HCT116 (cell line): ENCODE measurements at regions not wholly inside any gene's neighbourhood (a gene's known extent, or its start where the extent isn't known, plus 50 kb on each side); places are given as distances from the start of the nearest gene placed in this dataset.

Experiments
- ATAC-seq: fragments of 200-7000 bp; cut with Tn5 transposase; 2 replicates; pipeline ENCODE4 v1.9.1; 2020; ENCODE audit warnings: mild to moderate bottlenecking, moderate library complexity
- BruUV-seq: library from RNA; stranded (reverse); fragments of 400-500 nt; replicated peaks from 2 replicates; lab custom pipeline; 2021; lab: Mats Ljungman, UMichigan
- CTCF ChIA-PET: fragments of 300-600 bp; sonication (Branson Sonifier 250); formaldehyde crosslinking; loops from one replicate; lab custom pipeline; 2021; ENCODE audit warnings: antibody characterized with exemption; lab: Charles Lee
- POLR2A ChIA-PET: fragments of 300-600, 350-600 bp; sonication (Branson Sonifier 250); formaldehyde crosslinking; loops from one replicate; lab custom pipeline; 2021; ENCODE audit warnings: antibody characterized with exemption; lab: Charles Lee
- RAD21 ChIA-PET, 2 experiments: fragments of 300-600 bp; sonication (Branson Sonifier 250); formaldehyde crosslinking; loops; one replicate each; lab custom pipeline; 2023; ENCODE audit warnings: low total read pairs in 2 of 2; ENCODE audit not compliant: uncharacterized antibody in 2 of 2, unreplicated experiment in 2 of 2, low non-redundant PET in 1 of 2; lab: Charles Lee
- DNase-seq: peaks from one replicate; pipeline ENCODE4 v3.0.0-alpha.2; 2010; ENCODE audit warnings: low read depth, low spot score
- H2AFZ ChIP-seq: fragments of 200-600 bp; shearing (Covaris generic), sonication (generic); 2 replicates; pipeline ENCODE4 v1.6.1; 2017; ENCODE audit warnings: low read depth, mixed run types, mixed read lengths, antibody characterized with exemption, low read length; ENCODE audit not compliant: poor library complexity, severe bottlenecking
- H3K27ac ChIP-seq: 2 replicates; pipeline ENCODE4 v1.5.1; 2012; ENCODE audit warnings: low read depth, low read length
- H3K27me3 ChIP-seq: fragments of 200-600 bp; sonication (generic); 2 replicates; pipeline ENCODE4 v1.6.1; 2016; ENCODE audit warnings: mixed run types, low read length, mixed read lengths; ENCODE audit not compliant: insufficient read depth
- H3K36me3 ChIP-seq, 2 experiments: fragments of 200-500 bp in 1 of 2; fragments of 200-600 bp in 1 of 2; sonication (Bioruptor generic) in 1 of 2; sonication (generic) in 1 of 2; 2 replicates each; pipeline versions ENCODE4 v1.5.1 to v1.6.1; 2014 to 2016; ENCODE audit warnings: low read length in 2 of 2, inconsistent platforms in 1 of 2, mixed read lengths in 1 of 2, mixed run types in 1 of 2; ENCODE audit not compliant: insufficient read depth in 2 of 2, control insufficient read depth in 1 of 2
- H3K4me1 ChIP-seq, 2 experiments: fragments of 200-600 bp in 1 of 2; sonication (generic) in 1 of 2; 2 replicates each; pipeline versions ENCODE4 v1.5.1 to v1.6.1; 2012 to 2017; ENCODE audit warnings: low read length in 2 of 2, inconsistent platforms in 1 of 2, mild to moderate bottlenecking in 1 of 2, mixed read lengths in 1 of 2, mixed run types in 1 of 2, moderate library complexity in 1 of 2; ENCODE audit not compliant: insufficient read depth in 2 of 2, control insufficient read depth in 1 of 2
- H3K4me2 ChIP-seq: fragments of 200-600 bp; sonication (generic); 2 replicates; pipeline ENCODE4 v1.6.1; 2017; ENCODE audit warnings: mixed run types, low read length, mixed read lengths
- H3K4me3 ChIP-seq, 2 experiments: fragments of 200-600 bp in 1 of 2; sonication (generic) in 1 of 2; replicated peaks in 1 of 2; 2 replicates each; pipeline ENCODE4 v1.5.1; 2011 to 2016; ENCODE audit warnings: low read length in 2 of 2, control low read depth in 1 of 2, low read depth in 1 of 2, mild to moderate bottlenecking in 1 of 2, mixed read lengths in 1 of 2, mixed run types in 1 of 2
- H3K79me2 ChIP-seq: fragments of 200-600 bp; sonication (generic); 2 replicates; pipeline ENCODE4 v1.6.1; 2017; ENCODE audit warnings: mild to moderate bottlenecking, mixed run types, low read length, moderate library complexity, mixed read lengths; ENCODE audit not compliant: insufficient read depth
- H3K9ac ChIP-seq: fragments of 200-600 bp; sonication (generic); 2 replicates; pipeline ENCODE4 v1.6.1; 2016; ENCODE audit warnings: low read length, mixed read lengths
- H3K9me2 ChIP-seq: fragments of 200-600 bp; sonication (generic), shearing (Covaris generic); 2 replicates; pipeline ENCODE4 v1.6.1; 2017; ENCODE audit warnings: mixed run types, mild to moderate bottlenecking, moderate library complexity; ENCODE audit not compliant: insufficient read depth
- H3K9me3 ChIP-seq, 2 experiments: fragments of 200-500 bp in 1 of 2; fragments of 200-600 bp in 1 of 2; sonication (Bioruptor generic) in 1 of 2; sonication (generic) in 1 of 2; 2 replicates each; pipeline ENCODE4 v1.6.1; 2014 to 2017; ENCODE audit warnings: low read length in 2 of 2, mixed read lengths in 2 of 2, inconsistent platforms in 1 of 2, low read depth in 1 of 2, mild to moderate bottlenecking in 1 of 2, mixed run types in 1 of 2, moderate library complexity in 1 of 2; ENCODE audit not compliant: control insufficient read depth in 1 of 2, insufficient read depth in 1 of 2
- H4K20me1 ChIP-seq: fragments of 200-600 bp; sonication (generic), shearing (Covaris generic); 2 replicates; pipeline ENCODE4 v1.6.1; 2017; ENCODE audit warnings: mixed run types, mild to moderate bottlenecking, moderate library complexity; ENCODE audit not compliant: insufficient read depth
- CBX3 ChIP-seq: IDR thresholded peaks from 2 replicates; pipeline ENCODE4 v1.6.1; 2012; ENCODE audit warnings: low read depth
- CEBPB ChIP-seq: IDR thresholded peaks from 2 replicates; pipeline ENCODE4 v1.6.1; 2012; ENCODE audit warnings: low read depth
- CTCF ChIP-seq, 3 experiments: fragments of 200-600 bp in 1 of 3; sonication (generic) in 1 of 3; IDR thresholded peaks in 2 of 3; conservative IDR thresholded peaks in 1 of 3; 2 replicates each; pipeline ENCODE4 v1.5.1; 2012 to 2017; ENCODE audit warnings: low read depth in 2 of 3, low read length in 2 of 3, antibody characterized with exemption in 1 of 3, borderline replicate concordance in 1 of 3, control low read depth in 1 of 3, mild to moderate bottlenecking in 1 of 3, mixed read lengths in 1 of 3, mixed run types in 1 of 3, moderate library complexity in 1 of 3; ENCODE audit not compliant: insufficient read depth in 1 of 3
- EGR1 ChIP-seq: IDR thresholded peaks from 2 replicates; pipeline ENCODE4 v1.6.1; 2012; ENCODE audit warnings: low read depth
- ELF1 ChIP-seq: IDR thresholded peaks from 2 replicates; pipeline ENCODE4 v1.6.1; 2012; ENCODE audit warnings: low read depth, borderline replicate concordance
- EZH2phosphoT487 ChIP-seq: fragments of 200-600 bp; IDR thresholded peaks from 2 replicates; pipeline ENCODE4 v1.6.1; 2018; ENCODE audit warnings: antibody characterized with exemption, borderline replicate concordance
- FOSL1 ChIP-seq: IDR thresholded peaks from 2 replicates; pipeline ENCODE4 v1.6.1; 2012; ENCODE audit warnings: low read depth
- JUND ChIP-seq: IDR thresholded peaks from 2 replicates; pipeline ENCODE4 v1.6.1; 2012
- POLR2A ChIP-seq: IDR thresholded peaks from 2 replicates; pipeline ENCODE4 v1.7.0; 2011; ENCODE audit warnings: borderline replicate concordance; ENCODE audit not compliant: insufficient read depth, insufficient read length; ENCODE audit errors: extremely low read depth
- POLR2AphosphoS5 ChIP-seq: IDR thresholded peaks from 2 replicates; pipeline ENCODE4 v1.6.1; 2011; ENCODE audit warnings: mild to moderate bottlenecking, low read depth, low read length, moderate library complexity
- RAD21 ChIP-seq: IDR thresholded peaks from 2 replicates; pipeline ENCODE4 v1.6.1; 2012; ENCODE audit warnings: low read depth, mild to moderate bottlenecking
- SP1 ChIP-seq: IDR thresholded peaks from 2 replicates; pipeline ENCODE4 v1.6.1; 2012; ENCODE audit warnings: low read depth
- SRF ChIP-seq: IDR thresholded peaks from 2 replicates; pipeline ENCODE4 v1.6.1; 2012; ENCODE audit warnings: low read depth
- TCF7L2 ChIP-seq: IDR thresholded peaks from 2 replicates; pipeline ENCODE4 v1.7.0; 2011; ENCODE audit warnings: borderline replicate concordance, inconsistent platforms; ENCODE audit not compliant: insufficient read depth, insufficient read length; ENCODE audit errors: extremely low read depth
- ZBTB33 ChIP-seq: IDR thresholded peaks from 2 replicates; pipeline ENCODE4 v1.6.1; 2011; ENCODE audit warnings: mild to moderate bottlenecking, low read length, moderate library complexity; ENCODE audit not compliant: insufficient replicate concordance; ENCODE audit errors: extremely low read depth
- ZFX ChIP-seq: fragments of 450-650 bp; IDR thresholded peaks from 2 replicates; pipeline ENCODE4 v1.6.1; 2017
- intact Hi-C: fragments of 100-400 bp; cut with micrococcal nuclease; formaldehyde crosslinking; loops from 2 replicates; pipeline ENCODE4 v1.10.0; 2022

GRCh38 chr15:31567861-31568260 is 241.2 kb downstream of the KLF13 start:
- TF ChIP-seq JUND (no peak), POLR2A (no peak), FOSL1 (no peak), EGR1 (no peak), EZH2phosphoT487 (no peak), CTCF (IDR thresholded peaks at IDR 0.05 in 2 of 3, conservative IDR thresholded peaks at IDR 0.05 in 1 of 3; ENCODE audit: borderline replicate concordance in 1 of 3, insufficient read depth in 1 of 3, low read depth in 2 of 3, low read length in 2 of 3) (no peak)
- no peaks in the 10 kb centered on the region for H3K4me1 ChIP-seq
- BruUV-seq, result no TSS peak
- H3K27me3 ChIP-seq, result no peaks in the 10 kb centered on the region
- no peaks in the 10 kb centered on the region for H3K36me3 ChIP-seq
- H3K4me2 ChIP-seq, result no peak overlapping the region
- ChIA-PET POLR2A (no interaction called here), CTCF (no interaction called here), RAD21 (no interaction called here)
- no peak overlapping the region for H3K27ac ChIP-seq
- intact Hi-C loops, result no loop called here
- no peaks in the 10 kb centered on the region for H3K79me2 ChIP-seq
- H3K9me2 ChIP-seq, result no peaks in the 10 kb centered on the region
- H2AFZ ChIP-seq, result no peak overlapping the region
- no peak for ATAC-seq
- no peaks in the 10 kb centered on the region; the same call in 1 of the 2 replicates for H4K20me1 ChIP-seq
- H3K4me3 ChIP-seq, result no peak overlapping the region
- no peak overlapping the region for H3K9ac ChIP-seq
- no peaks in the 10 kb centered on the region; a peak in 1 of 4 replicates for H3K9me3 ChIP-seq
- DNase-seq, result no peak

GRCh38 chr15:31569836-31570235 is 243.2 kb downstream of the KLF13 start:
- Histone ChIP-seq H3K4me1 (no peaks in the 10 kb centered on the region), H4K20me1 (no peaks in the 10 kb centered on the region), H3K9me2 (no peaks in the 10 kb centered on the region), H3K9me3 (no peaks in the 10 kb centered on the region; a peak in 1 of 4 replicates), H3K4me3 (no peak overlapping the region), H2AFZ (no peak overlapping the region), H3K9ac (no peak overlapping the region), H3K27me3 (no peaks in the 10 kb centered on the region), H3K27ac (no peak overlapping the region), H3K36me3 (no peaks in the 10 kb centered on the region), H3K4me2 (no peak overlapping the region), H3K79me2 (no peaks in the 10 kb centered on the region)
- BruUV-seq, result no TSS peak
- intact Hi-C loops, result no loop called here
- ChIA-PET CTCF (no interaction called here), RAD21 (no interaction called here), POLR2A (no interaction called here)
- DNase-seq (no peak), ATAC-seq (no peak)
- TF ChIP-seq ZFX (no peak), SRF (no peak), ZBTB33 (no peak), EGR1 (no peak), CEBPB (no peak), RAD21 (no peak), ELF1 (no peak), POLR2AphosphoS5 (no peak), CTCF (IDR thresholded peaks at IDR 0.05 in 2 of 3, conservative IDR thresholded peaks at IDR 0.05 in 1 of 3; ENCODE audit: borderline replicate concordance in 1 of 3, insufficient read depth in 1 of 3, low read depth in 2 of 3, low read length in 2 of 3) (no peak), CBX3 (no peak), TCF7L2 (no peak), POLR2A (no peak), SP1 (no peak)
